ENCODE measurements at regions not wholly inside any gene's neighbourhood (a gene's known extent, or its start where the extent isn't known, plus 50 kb on each side); places are given as distances from the start of the nearest gene placed in this dataset.

- TF ChIP-seq RNF2 (IDR thresholded peaks at IDR 0.05; ENCODE audit: borderline replicate concordance, low read depth, low read length, missing control alignments, poor library complexity, severe bottlenecking) (no peak), POLR2AphosphoS5 (IDR thresholded peaks at IDR 0.05; ENCODE audit: low read depth, low read length) (no peak)
Observed at GRCh38 chr6:148689168-148689567, 57.7 kb upstream of the UST start.

Measured in H1 (cell line).